ENCODE measurements at regions not wholly inside any gene's neighbourhood (a gene's known extent, or its start where the extent isn't known, plus 50 kb on each side); places are given as distances from the start of the nearest gene placed in this dataset.

GRCh38 chr2:145750612-145751011, 1230.7 kb upstream of the ZEB2 start:
- Histone ChIP-seq H3K79me1 (ENCODE audit: insufficient read depth, low read depth, low read length, poor library complexity, severe bottlenecking) (no peaks in the 10 kb centered on the region), H2BK20ac (ENCODE audit: low read depth, low read length, poor library complexity, severe bottlenecking) (no peak overlapping the region), H3K23me2 (ENCODE audit: insufficient read length, low read depth, low read length, poor library complexity, severe bottlenecking) (no peaks in the 10 kb centered on the region), H2BK15ac (ENCODE audit: low read depth, low read length) (no peak overlapping the region), H2AFZ (ENCODE audit: low read length) (no peak overlapping the region), H3K56ac (ENCODE audit: insufficient read length, low read depth, low read length) (no peak overlapping the region), H4K5ac (ENCODE audit: insufficient read length, low read depth, low read length) (no peak overlapping the region), H2BK120ac (ENCODE audit: low read depth, low read length, poor library complexity, severe bottlenecking) (no peak overlapping the region), H3K9ac (ENCODE audit: extremely low read depth, insufficient read length, low read length) (no peak overlapping the region), H2BK5ac (ENCODE audit: insufficient read length, low read length) (no peak overlapping the region), H3K14ac (ENCODE audit: insufficient read depth, low read length) (no peak overlapping the region), H2AK5ac (ENCODE audit: insufficient read length, low read length) (no peak overlapping the region), H3K4me2 (ENCODE audit: insufficient read depth, insufficient read length, low read length) (no peak overlapping the region), H3K23ac (ENCODE audit: insufficient read length, low read depth, low read length) (no peak overlapping the region), H3K79me2 (ENCODE audit: insufficient read depth, low read length) (no peaks in the 10 kb centered on the region), H3K27me3 (ENCODE audit: insufficient read depth, low read length) (no peaks in the 10 kb centered on the region), H4K20me1 (ENCODE audit: control insufficient read depth, insufficient read depth, insufficient read length) (no peaks in the 10 kb centered on the region), H3K4ac (ENCODE audit: low read depth, low read length) (no peak overlapping the region), H3T11ph (ENCODE audit: low read length) (no peak overlapping the region), H3K9me3 (ENCODE audit: control insufficient read depth, low read depth, low read length) (no peaks in the 10 kb centered on the region), H3K18ac (ENCODE audit: insufficient read length, low read depth, low read length) (no peak overlapping the region), H3K27ac (ENCODE audit: insufficient read length, low read depth, low read length) (no peak overlapping the region), H4K91ac (ENCODE audit: insufficient read length, low read depth, low read length) (no peak overlapping the region), H4K8ac (replicated peaks; ENCODE audit: insufficient read length, low read depth, low read length) (no peak overlapping the region), H3K4me1 (ENCODE audit: insufficient read depth, low read length) (peaks cover 5% of the 10 kb centered on the region; the same call in 1 of the 2 replicates), H2BK12ac (ENCODE audit: insufficient read length, low read depth, low read length) (no peak overlapping the region)
- H3K9me3 Mint-ChIP-seq = no peaks in the 10 kb centered on the region
- H3K36me3 Mint-ChIP-seq (ENCODE audit: insufficient read depth in 1 of 3, low read depth in 3 of 3) = no peaks in the 10 kb centered on the region
- H3K4me3 Mint-ChIP-seq = no peak overlapping the region
- no peak for DNase-seq
- no CpG with 5 or more reads among the region's 4 CpGs for WGBS (ENCODE audit: extremely low coverage, insufficient read length, low lambda C conversion rate)
- H3K4me1 Mint-ChIP-seq = peaks cover 15 to 17% of the 10 kb centered on the region in 2 experiments
- no peaks in the 10 kb centered on the region for H3K27me3 Mint-ChIP-seq (ENCODE audit: low read depth)
- peak overlapping the region in 1 of 3 experiments; percentile 76; a peak in 1 of 7 replicates for H3K27ac Mint-ChIP-seq
- TF ChIP-seq CTCF (conservative IDR thresholded peaks at IDR 0.05) = no peak
